ENCODE measurements at regions not wholly inside any gene's neighbourhood (a gene's known extent, or its start where the extent isn't known, plus 50 kb on each side); places are given as distances from the start of the nearest gene placed in this dataset.

- CTCF ChIA-PET, result interaction anchor here (0.7 kb wide), 2 partner anchors 108 to 188 kb away, joined by 4 to 5 read pairs; no protein-coding TSS in a partner anchor
- no peaks in the 10 kb centered on the region for H3K36me3 Mint-ChIP-seq
Observed at GRCh38 chr14:98927986-98928385, 344.0 kb downstream of the BCL11B start.

More at GRCh38 chr14:98927986-98928385, 344.0 kb downstream of the BCL11B start:
- H3K4me3 Mint-ChIP-seq, result no peak overlapping the region
- H3K27me3 Mint-ChIP-seq (ENCODE audit: low read depth), result no peaks in the 10 kb centered on the region
- no peaks in the 10 kb centered on the region for H3K9me3 Mint-ChIP-seq
- no peak for ATAC-seq
- no peak overlapping the region for H3K27ac Mint-ChIP-seq
- no peaks in the 10 kb centered on the region for H3K4me1 Mint-ChIP-seq
- POLR2A ChIA-PET, result no interaction called here
- no peak for DNase-seq (ENCODE audit: low spot score)
- TF ChIP-seq ZNF281 (CRISPR knock-in tag; IDR thresholded peaks at IDR 0.05) (no peak), ATF1 (CRISPR knock-in tag; IDR thresholded peaks at IDR 0.05) (no peak), ZNF512 (CRISPR knock-in tag; IDR thresholded peaks at IDR 0.05; ENCODE audit: borderline replicate concordance) (no peak), ERG (CRISPR knock-in tag; IDR thresholded peaks at IDR 0.05) (no peak), CREM (CRISPR knock-in tag; IDR thresholded peaks at IDR 0.05) (no peak), ZNF317 (CRISPR knock-in tag; IDR thresholded peaks at IDR 0.05; ENCODE audit: borderline replicate concordance, low read depth) (no peak), SOX15 (CRISPR knock-in tag; IDR thresholded peaks at IDR 0.05) (no peak), ATF3 (CRISPR knock-in tag; conservative IDR thresholded peaks at IDR 0.05) (no peak), TP53 (CRISPR knock-in tag; IDR thresholded peaks at IDR 0.05) (no peak), ZNF396 (CRISPR knock-in tag; IDR thresholded peaks at IDR 0.05; ENCODE audit: borderline replicate concordance) (no peak), ZSCAN18 (CRISPR knock-in tag; IDR thresholded peaks at IDR 0.05) (no peak), AFF4 (CRISPR knock-in tag; IDR thresholded peaks at IDR 0.05; ENCODE audit: borderline replicate concordance) (no peak), FOXK1 (CRISPR knock-in tag; IDR thresholded peaks at IDR 0.05) (no peak), E2F5 (CRISPR knock-in tag; IDR thresholded peaks at IDR 0.05) (no peak), ATF2 (CRISPR knock-in tag; IDR thresholded peaks at IDR 0.05; ENCODE audit: borderline replicate concordance, low read depth) (no peak), RORB (CRISPR knock-in tag; IDR thresholded peaks at IDR 0.05) (no peak), CTCF (IDR thresholded peaks at IDR 0.05) (no peak), TCF7 (CRISPR knock-in tag; IDR thresholded peaks at IDR 0.05; ENCODE audit: low read depth) (no peak)

Measured in WTC11 (cell line).